IMR-90 (cell line): ENCODE measurements at regions not wholly inside any gene's neighbourhood (a gene's known extent, or its start where the extent isn't known, plus 50 kb on each side); places are given as distances from the start of the nearest gene placed in this dataset.

Source experiments
- ATAC-seq: fragments of 200-7000 bp; cut with Tn5 transposase; 2 replicates; pipeline ENCODE4 v1.9.1; 2020; ENCODE audit warnings: low read depth, mild to moderate bottlenecking, moderate library complexity
- BruUV-seq: library from RNA; stranded (reverse); fragments of 400-500 nt; replicated peaks from 2 replicates; lab custom pipeline; 2021; lab: Mats Ljungman, UMichigan
- CTCF ChIA-PET: fragments of 300-600 bp; formaldehyde crosslinking; extraction: SDS; loops from one replicate; lab custom pipeline; 2021; ENCODE audit warnings: antibody characterized with exemption; lab: Yijun Ruan, JAX
- POLR2A ChIA-PET: fragments of 300-600 bp; sonication (Branson Sonifier 250); formaldehyde crosslinking; loops from one replicate; lab custom pipeline; 2022; ENCODE audit warnings: antibody characterized with exemption; ENCODE audit not compliant: unreplicated experiment; lab: Charles Lee
- DNase-seq: peaks from one replicate; pipeline ENCODE4 v3.0.0; 2013
- H2AFZ ChIP-seq: replicated peaks from 2 replicates; pipeline ENCODE3; 2013; ENCODE audit warnings: low read length, mild to moderate bottlenecking; ENCODE audit not compliant: poor library complexity
- H2AK5ac ChIP-seq: 2 replicates; pipeline ENCODE4 v1.6.1; 2013; ENCODE audit warnings: low read depth, low read length, inconsistent platforms
- H2AK9ac ChIP-seq: replicated peaks from 2 replicates; pipeline ENCODE3; 2013; ENCODE audit warnings: mild to moderate bottlenecking, low read depth, low read length, moderate library complexity; ENCODE audit not compliant: poor library complexity
- H2BK120ac ChIP-seq: 2 replicates; pipeline ENCODE4 v1.6.1; 2013; ENCODE audit warnings: low read depth, low read length, inconsistent platforms
- H2BK15ac ChIP-seq: 3 replicates; pipeline ENCODE4 v1.6.1; 2013; ENCODE audit warnings: low read depth, low read length, inconsistent platforms
- H2BK20ac ChIP-seq: 2 replicates; pipeline ENCODE4 v1.6.1; 2013; ENCODE audit warnings: low read depth, mild to moderate bottlenecking, inconsistent platforms, low read length, moderate library complexity
- H2BK5ac ChIP-seq: 2 replicates; pipeline ENCODE4 v1.6.1; 2013; ENCODE audit warnings: mild to moderate bottlenecking, low read depth, low read length, inconsistent platforms; ENCODE audit not compliant: poor library complexity, severe bottlenecking
- H3K14ac ChIP-seq: replicated peaks from 2 replicates; pipeline ENCODE4 v1.6.1; 2013; ENCODE audit warnings: low read depth, low read length, inconsistent platforms
- H3K18ac ChIP-seq: 2 replicates; pipeline ENCODE4 v1.6.1; 2013; ENCODE audit warnings: low read depth, low read length, control low read depth
- H3K23ac ChIP-seq: 2 replicates; pipeline ENCODE4 v1.6.1; 2013; ENCODE audit warnings: low read depth, low read length, inconsistent platforms
- H3K27ac ChIP-seq: 2 replicates; pipeline ENCODE4 v1.5.1; 2013; ENCODE audit warnings: mild to moderate bottlenecking, control low read depth, low read length; ENCODE audit not compliant: insufficient read depth
- H3K27me3 ChIP-seq: 2 replicates; pipeline ENCODE4 v1.6.1; 2013; ENCODE audit warnings: low read length; ENCODE audit not compliant: control insufficient read depth, insufficient read depth
- H3K36me3 ChIP-seq: 2 replicates; pipeline ENCODE4 v1.6.1; 2013; ENCODE audit warnings: low read length, mixed read lengths; ENCODE audit not compliant: control insufficient read depth, insufficient read depth
- H3K4ac ChIP-seq: 2 replicates; pipeline ENCODE4 v1.6.1; 2013; ENCODE audit warnings: low read depth, low read length, inconsistent platforms
- H3K4me1 ChIP-seq: 2 replicates; pipeline ENCODE4 v1.6.1; 2013; ENCODE audit warnings: low read length, mixed read lengths; ENCODE audit not compliant: control insufficient read depth, insufficient read depth
- H3K4me2 ChIP-seq: 2 replicates; pipeline ENCODE4 v1.6.1; 2013; ENCODE audit warnings: low read depth, mild to moderate bottlenecking, control low read depth, low read length, moderate library complexity
- H3K4me3 ChIP-seq: 2 replicates; pipeline ENCODE4 v1.5.1; 2013; ENCODE audit warnings: low read depth, mild to moderate bottlenecking, control low read depth, low read length, moderate library complexity; ENCODE audit not compliant: insufficient read depth
- H3K56ac ChIP-seq: 2 replicates; pipeline ENCODE4 v1.6.1; 2013; ENCODE audit warnings: low read length, inconsistent platforms; ENCODE audit not compliant: insufficient read depth; ENCODE audit errors: extremely low read depth
- H3K79me1 ChIP-seq, 2 experiments: 2 replicates each; pipeline ENCODE4 v1.6.1; 2013; ENCODE audit warnings: low read length in 2 of 2, inconsistent platforms in 1 of 2, low read depth in 1 of 2
- H3K9ac ChIP-seq: 2 replicates; pipeline ENCODE4 v1.6.1; 2013; ENCODE audit warnings: low read depth, low read length, control low read depth
- H3K9me1 ChIP-seq: 2 replicates; pipeline ENCODE4 v1.6.1; 2013; ENCODE audit warnings: low read length, inconsistent platforms; ENCODE audit not compliant: insufficient read depth
- H3K9me3 ChIP-seq: 2 replicates; pipeline ENCODE4 v1.6.1; 2013; ENCODE audit warnings: low read length; ENCODE audit not compliant: control insufficient read depth, insufficient read depth
- H4K20me1 ChIP-seq: 2 replicates; pipeline ENCODE4 v1.6.1; 2013; ENCODE audit warnings: low read length, inconsistent platforms; ENCODE audit not compliant: insufficient read depth
- H4K5ac ChIP-seq: 2 replicates; pipeline ENCODE4 v1.6.1; 2013; ENCODE audit warnings: mild to moderate bottlenecking, low read depth, low read length, control low read depth
- H4K8ac ChIP-seq, 2 experiments: 2 replicates each; pipeline ENCODE4 v1.6.1; 2013; ENCODE audit warnings: low read depth in 2 of 2, low read length in 2 of 2, control low read depth in 1 of 2, inconsistent platforms in 1 of 2
- H4K91ac ChIP-seq: 2 replicates; pipeline ENCODE4 v1.6.1; 2013; ENCODE audit warnings: low read depth, low read length, inconsistent platforms; ENCODE audit not compliant: insufficient read depth
- BHLHE40 ChIP-seq: fragments of 150-350 bp; IDR thresholded peaks from 2 replicates; pipeline ENCODE4 v1.6.1; 2016; ENCODE audit warnings: mild to moderate bottlenecking, low read depth, low read length
- CEBPB ChIP-seq: IDR thresholded peaks from 2 replicates; pipeline ENCODE4 v1.6.1; 2012; ENCODE audit warnings: low read depth, low read length, improper control_type of control experiment
- CHD1 ChIP-seq: IDR thresholded peaks from 2 replicates; pipeline ENCODE4 v1.6.1; 2012; ENCODE audit warnings: low read depth, low read length, improper control_type of control experiment
- CTCF ChIP-seq: conservative IDR thresholded peaks from 2 replicates; pipeline ENCODE4 v1.5.1; 2012; ENCODE audit warnings: mild to moderate bottlenecking, low read depth, low read length, improper control_type of control experiment
- ELK1 ChIP-seq: fragments of 150-350 bp; IDR thresholded peaks from 2 replicates; pipeline ENCODE4 v1.6.1; 2016; ENCODE audit warnings: low read depth, mild to moderate bottlenecking, low read length, moderate library complexity, borderline replicate concordance
- FOS ChIP-seq: fragments of 150-350 bp; IDR thresholded peaks from 2 replicates; pipeline ENCODE4 v1.6.1; 2016; ENCODE audit warnings: low read depth, low read length
- MAFK ChIP-seq: IDR thresholded peaks from 2 replicates; pipeline ENCODE4 v1.6.1; 2012; ENCODE audit warnings: low read depth, low read length, improper control_type of control experiment
- MAZ ChIP-seq: IDR thresholded peaks from 2 replicates; pipeline ENCODE4 v1.6.1; 2012; ENCODE audit warnings: low read depth, mild to moderate bottlenecking, low read length, improper control_type of control experiment, moderate library complexity, borderline replicate concordance
- MXI1 ChIP-seq: IDR thresholded peaks from 2 replicates; pipeline ENCODE4 v1.6.1; 2012; ENCODE audit warnings: low read depth, mild to moderate bottlenecking, low read length, moderate library complexity, borderline replicate concordance
- NFE2L2 ChIP-seq: fragments of 150-350 bp; IDR thresholded peaks from 2 replicates; pipeline ENCODE4 v1.6.1; 2016; ENCODE audit warnings: low read depth, mild to moderate bottlenecking, low read length
- POLR2A ChIP-seq: IDR thresholded peaks from 2 replicates; pipeline ENCODE4 v1.6.1; 2012; ENCODE audit warnings: mild to moderate bottlenecking, low read depth, low read length
- RAD21 ChIP-seq: IDR thresholded peaks from 2 replicates; pipeline ENCODE4 v1.6.1; 2012; ENCODE audit warnings: low read length, improper control_type of control experiment
- RCOR1 ChIP-seq: IDR thresholded peaks from 2 replicates; pipeline ENCODE4 v1.6.1; 2012; ENCODE audit warnings: mild to moderate bottlenecking, low read length, improper control_type of control experiment; ENCODE audit not compliant: insufficient replicate concordance
- RFX5 ChIP-seq: IDR thresholded peaks from 2 replicates; pipeline ENCODE4 v1.8.0; 2012; ENCODE audit warnings: low read depth, mild to moderate bottlenecking, low read length, moderate library complexity
- SMC3 ChIP-seq: fragments of 150-350 bp; IDR thresholded peaks from 2 replicates; pipeline ENCODE4 v1.6.1; 2016; ENCODE audit warnings: low read depth, mild to moderate bottlenecking, antibody characterized with exemption, low read length, moderate library complexity
- USF2 ChIP-seq: fragments of 150-350 bp; IDR thresholded peaks from 2 replicates; pipeline ENCODE4 v1.6.1; 2017; ENCODE audit warnings: mild to moderate bottlenecking, antibody characterized with exemption, low read length, low read depth
- WGBS, 2 experiments: methylation state at CpG; one replicate each; pipeline versions ENCODE4 v1.1.5 to v1.1.7; 2013; ENCODE audit warnings: missing lambda C conversion rate in 2 of 2; ENCODE audit not compliant: insufficient read length in 1 of 2; ENCODE audit errors: extremely low coverage in 2 of 2; 5-methylcytosine and 5-hydroxymethylcytosine counted together
- dilution Hi-C: fragments of 300-500 bp; cut with HindIII; formaldehyde crosslinking; loops from one replicate; pipeline ENCODE4 v1.14.3; 2018; ENCODE audit warnings: low sequenced_read_pairs; ENCODE audit not compliant: unreplicated experiment
- in situ Hi-C: fragments of 300-500 bp; cut with MboI; formaldehyde crosslinking; loops from 3 replicates; pipeline ENCODE4 v1.14.3; 2019; ENCODE audit warnings: low sequenced_read_pairs, inconsistent platforms, mixed read lengths
- intact Hi-C: fragments of 100-400 bp; cut with micrococcal nuclease; formaldehyde crosslinking; loops from 2 replicates; pipeline ENCODE4 v1.10.0; 2022

- Histone ChIP-seq H3K27ac (no peak overlapping the region), H3K14ac (no peak overlapping the region), H4K8ac (no peak overlapping the region), H3K27me3 (no peaks in the 10 kb centered on the region), H3K9me1 (no peaks in the 10 kb centered on the region), H3K36me3 (no peaks in the 10 kb centered on the region), H3K23ac (no peak overlapping the region), H3K9me3 (0 out of 2 replicates have a peak, but pooled peaks cover 3% of the 10 kb centered on the region), H3K56ac (no peak overlapping the region), H3K4me3 (no peak overlapping the region), H2BK120ac (no peak overlapping the region), H3K4me1 (no peaks in the 10 kb centered on the region), H2BK5ac (no peak overlapping the region), H2BK15ac (no peak overlapping the region), H4K20me1 (no peaks in the 10 kb centered on the region), H3K4ac (no peak overlapping the region), H4K91ac (no peak overlapping the region), H2BK20ac (no peak overlapping the region), H3K9ac (no peak overlapping the region), H2AK5ac (no peak overlapping the region), H4K5ac (no peak overlapping the region), H3K18ac (no peak overlapping the region), H2AK9ac (no peak overlapping the region), H3K79me1 (no peaks in the 10 kb centered on the region), H2AFZ (no peak overlapping the region), H3K4me2 (no peak overlapping the region)
- ChIA-PET POLR2A (no interaction called here), CTCF (no interaction called here)
- in situ Hi-C loops: no loop called here
- BruUV-seq: no TSS peak
- intact Hi-C loops: no loop called here
- TF ChIP-seq ELK1 (no peak), FOS (no peak), SMC3 (no peak), CTCF (no peak), RAD21 (no peak), MAZ (no peak), CEBPB (no peak), NFE2L2 (no peak), BHLHE40 (no peak), MAFK (no peak), POLR2A (no peak), RCOR1 (no peak), RFX5 (no peak), MXI1 (no peak), CHD1 (no peak), USF2 (no peak)
- dilution Hi-C loops: no loop called here
- DNase-seq (no peak), ATAC-seq (no peak)
- no CpG with 5 or more reads among the region's 1 CpG for WGBS, 2 experiments
Observed at GRCh38 chr4:27428661-27429060, 568.0 kb downstream of the STIM2 start.
